CD4-positive, alpha-beta T cell treated with Interleukin-1 beta for 1 hour (primary cell): ENCODE measurements at regions not wholly inside any gene's neighbourhood (a gene's known extent, or its start where the extent isn't known, plus 50 kb on each side); places are given as distances from the start of the nearest gene placed in this dataset.
"Not testable (repeated sequence)": the region's sequence is repeated elsewhere in the genome, so short reads cannot be mapped to it uniquely, and the experiment has no call there.

Source experiments
- DNase-seq, 2 donors: peaks; one replicate each; pipeline ENCODE4 v3.0.0-alpha.2; 2020 to 2022

- no peak for DNase-seq
Observed at GRCh38 chr2:57185568-57185967, 861.0 kb upstream of the VRK2 start.

GRCh38 chr2:57190007-57190406, 856.6 kb upstream of the VRK2 start:
- DNase-seq, result no peak

DNA sequence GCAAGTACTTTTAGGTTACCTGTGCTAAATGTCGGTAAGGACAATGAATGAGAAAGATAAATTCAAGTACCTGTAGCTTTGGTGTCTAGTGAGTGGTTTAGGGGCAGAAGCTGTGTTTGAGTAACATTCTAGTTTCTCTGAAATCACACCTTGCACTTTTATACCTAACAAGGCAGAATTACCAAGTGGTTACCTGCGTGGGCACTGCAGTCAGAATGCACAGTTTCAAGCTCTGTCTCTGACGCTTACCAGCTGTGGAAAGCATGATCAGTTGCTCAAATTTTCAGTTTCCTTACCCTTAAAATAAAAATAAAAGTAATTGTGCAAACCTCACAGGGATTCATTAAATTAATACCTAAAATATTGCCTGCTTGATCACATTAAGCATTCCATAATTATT, 846.9 kb upstream of the VRK2 start:
- no peak for DNase-seq

DNA sequence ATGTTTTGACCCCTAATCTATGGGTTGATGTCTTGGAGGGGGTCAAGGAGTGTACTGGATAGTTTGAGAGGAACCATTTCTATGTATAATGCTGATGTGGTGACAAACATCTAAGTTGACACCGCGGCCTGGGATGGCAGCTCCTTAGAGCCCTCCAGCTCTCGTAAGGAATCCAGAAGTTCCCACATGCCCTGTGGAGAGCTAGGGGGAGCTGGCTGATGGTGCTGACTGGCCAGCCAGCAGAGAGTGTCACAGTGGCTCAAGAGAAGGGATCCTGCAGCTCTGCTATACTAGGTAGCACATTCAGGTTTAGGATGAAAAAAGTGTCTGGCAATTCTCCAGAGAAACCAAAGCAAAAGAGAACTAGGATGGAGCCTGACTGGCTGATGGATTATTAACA, 842.2 kb upstream of the VRK2 start:
- DNase-seq, result no peak

DNA sequence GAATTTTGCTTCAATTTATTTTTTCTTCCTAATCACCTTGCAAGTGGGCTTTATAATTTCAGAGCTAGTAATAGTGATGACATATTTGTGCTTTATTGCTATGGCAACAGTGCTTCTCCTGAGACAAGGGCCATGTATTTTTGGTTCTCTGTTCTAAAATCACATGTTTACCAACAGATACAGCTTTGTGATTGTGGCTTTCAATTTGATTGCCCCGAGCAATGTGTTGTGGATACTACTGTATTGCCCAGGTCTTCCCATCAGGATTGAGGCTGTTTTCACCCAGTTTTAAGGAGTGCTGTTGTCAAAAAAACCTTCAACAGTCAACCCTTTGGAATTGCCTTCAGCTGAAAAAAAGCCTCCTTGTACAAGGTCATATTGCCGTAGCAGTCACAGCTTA, 841.4 kb upstream of the VRK2 start:
- DNase-seq, result no peak

DNA sequence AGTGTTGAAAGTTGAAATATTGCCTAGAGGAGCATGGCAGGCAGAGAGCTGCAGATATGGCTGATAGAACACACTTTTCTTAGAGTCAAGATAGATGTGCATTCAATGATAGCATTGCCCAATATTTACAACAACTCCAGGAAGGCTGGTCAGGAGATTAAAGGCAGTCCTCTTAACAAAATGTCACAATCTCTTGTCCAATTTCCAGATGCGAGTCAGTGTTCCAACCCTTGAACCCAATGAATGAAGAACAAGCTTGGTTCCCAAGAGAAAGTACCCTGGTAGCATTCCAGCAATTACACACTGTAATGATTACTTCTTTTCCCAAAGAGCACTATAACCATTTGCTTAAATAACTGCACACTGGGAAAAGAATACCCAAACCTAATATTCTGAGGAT, 839.4 kb upstream of the VRK2 start:
- DNase-seq, result no peak

GRCh38 chr2:57209799-57210198, 836.8 kb upstream of the VRK2 start:
- DNase-seq, result no peak

DNA sequence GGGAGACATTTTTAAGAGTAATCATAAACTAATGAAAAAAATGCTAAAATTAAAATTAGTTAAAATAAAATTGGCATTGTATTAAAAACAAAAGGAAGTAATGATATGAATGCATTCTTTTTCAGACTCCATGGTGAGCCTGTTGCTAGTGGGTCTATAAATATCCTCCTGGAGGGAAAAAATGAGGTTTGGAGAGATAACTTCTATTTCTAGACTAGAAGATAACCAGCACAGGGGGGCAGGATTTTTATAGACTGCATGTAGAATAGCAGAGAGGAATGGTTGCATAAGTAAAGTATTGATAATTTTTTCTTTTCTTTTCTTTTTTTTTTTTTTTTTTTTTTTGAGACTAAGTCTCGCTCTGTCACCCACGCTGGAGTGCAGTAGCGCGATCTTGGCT, 835.8 kb upstream of the VRK2 start:
- DNase-seq, result no peak

DNA sequence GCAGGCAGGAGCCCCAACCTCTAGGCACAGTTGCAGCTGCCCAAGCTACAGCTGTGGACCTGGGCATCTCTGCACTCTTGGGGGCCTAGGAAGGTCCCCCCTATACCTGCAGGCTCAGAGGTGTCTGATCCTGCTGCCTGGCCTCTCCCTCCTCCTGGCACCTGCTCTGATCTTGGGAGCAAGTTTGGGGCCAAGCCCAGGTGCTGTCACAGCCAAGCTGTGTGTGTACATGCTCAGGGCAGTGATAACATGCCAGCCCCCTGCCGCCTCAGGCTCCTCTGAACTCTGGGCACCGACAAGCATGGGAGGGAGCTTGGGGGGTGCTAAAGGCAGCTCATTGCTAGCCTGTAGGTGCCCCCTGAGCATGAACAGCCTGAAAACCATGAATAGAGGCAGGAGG, 829.6 kb upstream of the VRK2 start:
- no peak for DNase-seq

GRCh38 chr2:57218206-57218605, 828.4 kb upstream of the VRK2 start:
- DNase-seq, result no peak

DNA sequence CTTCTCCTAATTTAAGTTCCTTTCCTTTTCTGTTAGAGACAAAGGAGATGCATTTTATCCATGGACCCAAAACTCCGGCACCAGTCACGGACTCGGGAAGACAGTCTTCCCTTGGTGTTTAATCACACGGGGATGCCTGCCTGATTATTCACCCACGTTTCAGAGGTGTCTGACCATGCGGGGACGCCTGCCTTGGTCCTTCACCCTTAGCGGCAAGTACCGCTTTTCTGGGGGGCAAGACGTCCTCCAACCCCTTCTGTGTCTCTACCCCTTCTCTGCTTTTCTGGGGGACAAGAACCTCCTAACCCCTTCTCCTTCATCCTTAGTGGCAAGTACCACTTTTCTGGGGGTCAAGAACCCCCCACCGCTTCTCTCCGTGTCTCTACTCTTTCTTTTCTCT, 816.9 kb upstream of the VRK2 start:
- not testable (repeated sequence) for DNase-seq

DNA sequence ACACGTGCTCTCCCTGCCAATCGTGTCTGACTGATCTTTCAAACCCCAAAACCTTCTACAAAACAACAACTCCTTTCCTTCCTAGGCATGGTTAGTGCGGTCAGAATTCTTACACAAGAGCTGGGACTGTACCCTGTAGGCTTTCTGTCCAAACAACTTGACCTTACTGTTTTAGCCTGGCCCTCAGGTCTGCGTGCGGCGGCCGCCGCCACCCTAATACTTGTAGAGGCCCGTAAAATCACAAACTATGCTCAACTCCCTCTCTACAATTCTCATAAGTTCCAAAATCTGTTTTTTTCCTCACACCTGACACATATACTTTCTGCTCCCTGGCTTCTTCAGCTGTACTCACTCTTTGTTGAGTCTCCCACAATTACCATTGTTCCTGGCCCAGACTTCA, 814.3 kb upstream of the VRK2 start:
- DNase-seq, result not testable (repeated sequence)

DNA sequence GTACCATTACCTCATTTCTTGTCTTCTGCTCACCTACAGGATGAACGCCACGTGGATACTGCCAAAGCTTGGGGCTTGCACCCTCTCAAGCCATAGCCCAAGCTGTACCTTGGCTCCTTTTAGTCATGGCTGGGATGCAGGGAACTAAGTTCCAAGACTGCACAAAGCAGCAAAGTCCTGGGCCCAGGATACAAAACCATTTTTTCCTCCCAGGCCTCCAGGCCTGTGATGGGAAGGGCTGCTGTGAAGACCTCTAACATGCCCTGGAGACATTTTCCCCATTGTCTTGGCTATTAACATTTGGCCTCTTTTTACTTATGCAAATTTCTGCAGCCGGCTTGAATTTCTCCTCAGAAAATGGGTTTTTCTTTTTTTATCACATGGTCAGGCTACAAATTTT, 795.1 kb upstream of the VRK2 start:
- not testable (repeated sequence) for DNase-seq

DNA sequence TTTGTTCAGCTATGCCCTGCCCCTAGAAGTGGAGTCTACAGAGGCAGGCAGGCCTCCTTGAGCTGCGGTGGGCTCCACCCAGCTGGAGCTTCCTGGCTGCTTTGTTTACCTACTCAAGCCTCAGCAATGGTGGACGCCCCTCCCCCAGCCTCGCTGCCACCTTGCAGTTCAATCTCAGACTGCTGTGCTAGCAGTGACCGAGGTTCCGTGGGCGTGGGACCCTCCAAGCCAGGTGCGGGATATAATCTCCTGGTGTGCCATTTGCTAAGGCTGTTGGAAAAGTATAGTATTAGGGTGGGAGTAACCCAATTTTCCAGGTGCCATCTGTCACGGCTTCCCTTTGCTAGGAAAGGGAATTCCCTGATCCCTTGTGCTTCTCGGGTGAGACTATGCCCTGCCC, 770.2 kb upstream of the VRK2 start:
- DNase-seq, result not testable (repeated sequence)

DNA sequence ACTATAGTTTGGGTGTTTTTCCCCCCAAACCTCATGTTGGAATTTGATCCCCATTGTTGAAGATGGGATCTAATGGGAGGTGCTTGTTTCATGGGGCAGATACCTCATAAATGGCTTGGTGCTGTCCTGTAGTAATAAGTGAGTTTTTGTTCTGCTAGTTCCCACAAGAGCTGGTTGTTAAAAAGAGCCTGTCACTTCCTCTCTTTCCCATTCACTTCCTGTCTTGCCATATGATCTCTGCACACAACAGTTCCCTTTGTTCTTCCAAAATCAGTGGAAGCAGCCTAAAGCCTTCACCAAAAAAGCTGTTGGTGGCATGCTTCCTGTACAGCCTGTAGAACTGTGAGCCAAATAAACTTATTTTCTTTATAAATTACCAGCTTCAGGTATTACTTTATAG, 768.2 kb upstream of the VRK2 start:
- DNase-seq, result no peak

- no peak for DNase-seq
Observed at GRCh38 chr2:57291209-57291608, 755.4 kb upstream of the VRK2 start.

GRCh38 chr2:57296795-57297517, 749.6 kb upstream of the VRK2 start:
- no peak for DNase-seq

- DNase-seq, result no peak
Observed at GRCh38 chr2:57313678-57314077, 732.9 kb upstream of the VRK2 start.

- no peak for DNase-seq
Observed at GRCh38 chr2:57314682-57315081, 731.9 kb upstream of the VRK2 start.

DNA sequence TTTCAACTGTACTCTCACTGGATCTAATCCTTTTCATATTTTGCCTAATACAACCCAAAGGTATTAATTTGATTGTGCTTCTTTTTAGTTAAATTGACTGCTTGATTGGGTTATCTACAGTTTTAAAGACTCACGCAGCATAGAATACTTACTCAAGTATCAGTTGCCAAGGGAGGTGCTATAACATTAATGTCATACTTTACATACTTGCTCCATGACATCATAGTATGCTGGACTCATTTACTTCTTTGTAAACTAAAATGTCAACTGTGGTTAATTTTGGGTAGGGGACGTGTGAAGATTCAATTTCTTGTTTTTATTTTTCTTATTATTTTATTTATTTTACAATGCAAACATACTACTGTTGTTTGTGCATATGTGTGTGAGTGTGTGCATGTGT, 716.2 kb upstream of the VRK2 start:
- no peak for DNase-seq

- DNase-seq, result no peak
Observed at GRCh38 chr2:57333221-57333620, 713.4 kb upstream of the VRK2 start.

GRCh38 chr2:57343391-57344006, 703.1 kb upstream of the VRK2 start:
- DNase-seq, result no peak

DNA sequence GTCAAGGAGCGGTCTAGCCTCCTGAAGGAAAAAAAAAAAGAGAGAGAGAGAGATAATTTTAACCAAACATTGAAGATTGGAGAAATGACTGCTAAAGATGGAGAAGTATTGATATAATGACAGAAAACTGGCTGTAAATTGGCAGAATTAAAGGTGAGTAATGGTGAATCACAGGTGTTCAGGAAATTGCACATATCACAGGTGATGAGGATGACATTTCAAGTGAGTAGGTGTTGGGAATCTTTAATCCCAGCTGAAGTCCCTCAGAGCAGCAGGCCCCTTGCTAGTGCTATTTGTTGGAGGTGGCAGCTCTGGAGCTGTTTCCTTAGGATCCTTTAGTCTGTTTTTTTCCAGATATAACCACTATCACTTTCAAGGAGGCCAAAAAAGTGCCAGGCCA, 678.4 kb upstream of the VRK2 start:
- no peak for DNase-seq

- no peak for DNase-seq
Observed at GRCh38 chr2:57370882-57371585, 675.6 kb upstream of the VRK2 start.
